HG03571 (cell line): ENCODE measurements at regions not wholly inside any gene's neighbourhood (a gene's known extent, or its start where the extent isn't known, plus 50 kb on each side); places are given as distances from the start of the nearest gene placed in this dataset.
A peak's percentile ranks its signal among the peaks of the same experiment; 100 is the strongest.

Source experiments
- ATAC-seq: cut with Tn5 transposase; IDR thresholded peaks from one replicate; pipeline ENCODE4 v1.9.1; 2021; ENCODE audit not compliant: unreplicated experiment

DNA sequence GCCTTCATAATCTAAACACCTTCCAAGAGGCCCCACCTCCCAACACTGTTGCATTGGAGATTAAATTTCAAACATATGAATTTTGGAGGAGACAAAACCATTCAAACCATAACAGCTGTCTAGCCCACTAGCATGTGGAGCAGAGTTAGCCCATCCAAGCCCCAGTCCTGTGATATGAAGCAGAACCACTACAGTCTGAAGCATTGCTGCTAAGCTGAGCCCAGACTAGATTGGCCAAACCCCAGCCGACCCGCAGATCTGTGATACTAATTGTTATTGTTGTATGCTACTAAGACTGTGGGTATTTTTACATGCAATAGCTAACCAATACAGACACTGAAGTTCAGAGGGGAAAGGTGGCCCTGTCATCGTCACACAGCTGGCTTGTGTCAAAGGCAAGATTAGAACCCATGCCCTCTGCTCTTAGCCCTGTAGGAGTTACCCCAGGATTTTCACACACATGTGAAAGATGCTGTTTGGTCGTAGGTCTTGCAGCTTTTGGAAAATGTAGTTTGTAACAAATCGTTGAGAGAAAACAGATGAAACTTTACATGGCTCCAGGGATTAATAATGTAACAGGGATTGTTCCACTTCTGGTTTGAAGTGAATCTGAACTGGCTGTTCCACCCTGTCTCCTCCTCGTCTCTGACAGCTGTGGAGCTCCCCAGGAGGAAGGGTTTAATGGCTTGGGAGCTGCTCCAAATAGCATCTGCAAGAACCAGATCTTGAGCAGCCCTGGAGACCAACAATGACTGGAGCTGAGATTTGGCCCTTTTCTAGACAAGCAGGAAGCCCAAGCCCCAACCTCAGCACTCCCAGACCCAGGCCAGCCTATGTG is 517.5 kb downstream of the MID1IP1 start:
- ATAC-seq, result no peak

DNA sequence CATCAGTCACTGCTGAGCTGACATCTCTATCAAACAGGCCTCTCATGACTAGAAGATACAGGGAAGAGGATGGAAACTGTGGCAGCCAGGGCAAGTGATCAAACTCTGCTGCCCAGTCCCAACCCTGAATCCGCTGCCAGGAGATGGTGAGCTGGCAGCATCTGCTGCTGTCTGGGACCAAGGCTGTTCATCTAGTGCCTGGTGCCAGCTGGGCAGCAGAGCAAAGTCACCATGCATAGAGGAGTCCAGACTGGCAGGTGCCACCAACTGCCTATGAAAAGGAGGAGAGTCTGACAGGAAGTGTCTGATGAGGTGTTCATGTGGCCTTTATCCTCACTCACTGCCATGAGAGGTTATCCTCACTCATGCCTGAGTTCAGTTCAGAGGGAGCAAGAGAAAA is 518.9 kb downstream of the MID1IP1 start:
- no peak for ATAC-seq

DNA sequence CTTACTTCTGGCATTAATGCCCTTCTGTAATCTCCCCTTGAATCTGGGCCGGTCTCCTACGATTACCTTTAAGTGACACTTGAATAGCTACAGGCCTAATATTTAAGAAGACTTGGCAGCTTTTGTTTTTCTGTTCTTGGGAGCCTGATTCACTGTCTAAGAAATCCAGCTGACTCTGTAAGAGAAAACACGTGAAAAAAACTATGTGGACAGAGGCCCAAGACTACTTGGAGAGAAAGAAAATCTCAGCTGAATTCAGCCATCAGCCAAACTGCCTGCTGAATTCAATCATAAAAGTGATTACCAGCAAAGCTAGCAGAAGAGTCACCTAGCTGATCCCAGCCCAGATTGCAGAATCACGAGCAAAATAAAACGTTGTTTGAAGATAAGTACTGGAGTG is 521.2 kb downstream of the MID1IP1 start:
- no peak for ATAC-seq

DNA sequence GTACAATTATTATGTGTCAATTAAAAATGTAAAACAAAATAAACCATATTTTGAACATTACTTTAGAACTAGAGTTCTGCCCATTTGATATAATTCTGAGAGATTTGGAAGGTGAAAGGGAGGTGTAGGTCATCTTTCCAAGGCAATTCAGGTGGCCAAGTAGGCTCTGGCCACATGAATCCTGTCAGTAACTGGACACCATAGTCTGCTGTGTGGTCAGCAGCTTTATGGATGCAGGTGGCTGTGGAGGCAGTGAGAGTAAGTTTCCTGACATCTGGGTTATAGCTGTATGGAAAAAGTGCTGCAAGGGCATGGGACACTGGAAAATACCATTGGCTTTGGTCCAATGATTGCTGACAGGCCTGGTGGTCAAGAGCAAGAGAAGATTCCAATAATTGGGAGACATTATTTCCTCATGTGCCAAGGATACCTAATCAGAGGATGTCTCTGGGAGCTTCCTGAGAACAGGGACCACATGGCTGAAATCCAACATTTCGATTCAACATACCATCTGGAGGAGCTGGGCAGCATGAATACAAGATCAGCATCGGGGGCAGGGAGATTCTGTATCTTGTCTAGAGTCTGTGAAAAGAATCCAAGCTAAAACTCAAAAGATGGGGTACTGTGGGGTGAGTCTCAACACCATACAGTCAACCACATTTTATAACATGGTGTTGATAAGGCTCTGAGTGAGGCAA is 523.1 kb downstream of the MID1IP1 start:
- ATAC-seq, result no peak

DNA sequence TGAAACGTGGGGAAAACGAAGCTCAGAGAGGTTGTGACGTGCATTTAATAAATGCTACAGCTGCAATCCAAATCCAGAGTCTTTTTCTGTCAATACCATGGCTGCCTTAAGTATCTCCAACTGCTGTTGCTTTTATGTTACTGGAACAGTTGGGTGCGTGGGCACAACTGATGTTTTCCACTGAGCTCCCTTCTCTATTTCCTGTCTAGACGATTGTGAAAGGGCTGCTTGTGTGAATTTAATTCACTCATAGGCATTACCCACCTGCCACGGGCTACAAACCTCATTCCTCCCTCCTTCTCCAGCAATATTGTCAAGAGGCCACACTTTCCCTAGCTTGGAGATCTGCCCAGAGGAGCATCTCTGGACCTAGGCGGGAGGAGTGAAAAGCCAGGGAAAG is 526.0 kb downstream of the MID1IP1 start:
- no peak for ATAC-seq

DNA sequence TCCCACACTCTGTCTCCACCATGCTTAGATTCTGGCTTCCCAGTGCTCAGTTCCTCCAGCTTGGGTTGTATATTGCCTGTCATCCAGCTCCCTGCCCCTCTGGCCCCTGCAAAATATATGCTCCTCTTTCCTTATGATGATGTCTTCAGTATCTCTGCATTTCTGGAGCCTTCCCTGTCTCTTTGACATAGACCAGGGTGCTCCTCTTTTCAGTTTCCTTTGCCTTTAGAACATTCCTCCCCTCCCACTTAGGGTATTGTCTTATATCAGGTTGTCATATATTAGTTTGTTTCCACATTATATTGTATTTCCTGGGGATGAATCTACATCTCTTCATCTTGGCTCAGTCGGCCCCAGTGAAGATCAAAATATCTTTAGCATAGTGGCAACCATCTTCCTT is 526.4 kb downstream of the MID1IP1 start:
- ATAC-seq, result no peak

DNA sequence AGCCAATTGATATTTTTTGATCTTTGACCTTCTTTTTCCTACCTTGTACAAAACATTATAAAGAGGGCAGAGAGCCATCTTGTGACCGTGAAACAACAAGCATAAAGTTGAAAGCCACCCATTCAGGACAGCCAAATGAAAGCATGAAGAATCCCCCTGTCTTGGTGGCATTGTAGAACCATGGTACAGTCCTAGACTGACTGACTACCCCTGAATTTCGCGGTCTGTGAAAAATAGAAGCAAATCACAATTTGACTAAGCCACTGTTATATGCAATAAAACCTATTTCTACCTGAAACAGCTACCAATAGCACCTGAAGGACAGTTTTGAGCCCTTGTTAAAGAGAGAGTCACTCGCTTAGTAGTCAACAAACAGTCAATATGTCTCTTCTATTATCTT is 527.4 kb downstream of the MID1IP1 start:
- ATAC-seq, result no peak

DNA sequence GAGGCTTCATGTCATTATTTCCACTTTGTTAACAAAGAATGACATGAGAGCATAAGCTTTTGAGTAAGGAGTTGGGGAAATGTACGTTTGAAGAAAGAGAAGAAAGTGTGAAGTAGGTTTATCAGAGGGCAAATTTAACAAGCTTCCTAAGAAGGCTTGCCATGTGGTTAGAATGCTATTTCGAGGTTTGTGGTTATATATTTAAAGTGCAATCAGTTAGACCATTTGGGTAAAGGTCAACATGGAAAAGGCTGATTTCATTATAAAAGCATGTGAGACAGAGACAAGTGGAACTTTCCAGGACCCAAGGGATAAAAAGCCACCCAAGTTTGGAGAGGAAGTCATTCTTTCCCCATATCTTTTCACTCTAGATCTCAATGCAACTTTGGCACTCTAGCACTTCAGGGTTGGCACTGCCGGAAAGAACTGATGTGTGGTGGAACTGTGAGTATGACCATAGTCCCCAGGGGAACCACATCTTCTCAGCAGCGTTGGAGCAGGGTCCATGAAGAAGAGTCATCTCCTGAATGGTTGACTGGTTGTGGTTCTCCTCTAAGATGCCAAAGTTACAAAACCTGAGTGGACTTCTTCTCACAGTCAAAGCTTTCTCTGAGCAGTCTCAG is 529.9 kb downstream of the MID1IP1 start:
- ATAC-seq, result peak; percentile 68

DNA sequence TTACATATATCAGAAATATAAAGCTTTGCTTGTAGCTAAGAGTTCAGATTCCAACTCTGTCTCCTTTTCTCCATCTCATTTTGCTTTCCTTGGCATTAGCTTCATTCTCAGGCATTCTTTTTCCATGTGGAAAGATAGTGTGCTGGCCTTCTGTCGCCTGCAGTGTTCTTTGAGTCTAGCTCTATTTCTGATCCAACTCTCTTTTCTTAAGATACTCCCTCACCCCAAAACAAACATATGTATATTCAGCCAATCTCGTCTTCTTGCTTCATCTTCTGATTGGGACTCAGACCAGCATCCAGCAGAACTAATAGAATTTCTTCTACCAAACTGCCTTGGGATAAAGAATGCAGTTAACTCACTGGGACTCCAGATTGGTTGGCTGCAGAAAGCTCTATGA is 532.2 kb downstream of the MID1IP1 start:
- no peak for ATAC-seq

DNA sequence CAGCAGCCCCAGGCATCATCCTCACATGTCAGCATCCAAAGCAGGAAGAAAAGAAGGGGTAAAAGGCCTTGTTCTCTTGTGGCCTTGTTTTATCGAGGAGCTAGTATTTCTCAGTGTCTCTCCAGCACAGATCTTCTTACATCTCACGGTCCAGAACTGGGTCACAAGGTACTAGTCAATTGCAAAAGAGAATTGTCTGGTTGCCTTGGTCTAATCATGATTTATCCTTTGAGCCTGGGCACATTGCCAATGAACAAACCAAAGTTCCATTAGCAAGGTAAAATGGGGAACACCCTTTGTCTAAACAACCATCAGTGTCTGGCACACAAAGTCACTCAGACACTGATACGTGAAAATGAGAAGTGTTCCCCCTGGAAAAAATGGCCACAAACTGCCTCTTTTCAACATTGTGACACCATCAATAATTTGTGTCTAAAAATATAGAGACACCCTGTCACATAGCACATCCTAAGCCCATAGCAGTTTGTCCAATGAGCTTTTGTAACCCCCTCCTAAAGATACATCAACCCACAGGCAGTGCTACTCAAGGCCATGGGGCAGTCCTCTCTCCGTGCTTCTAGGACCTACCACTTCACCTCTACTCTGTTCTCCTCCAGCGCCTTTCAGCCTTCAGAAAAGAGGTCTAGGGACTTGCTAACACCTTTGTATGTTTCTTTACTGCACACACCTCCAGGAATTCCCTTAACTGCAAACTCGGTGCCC is 534.4 kb downstream of the MID1IP1 start:
- ATAC-seq, result no peak

DNA sequence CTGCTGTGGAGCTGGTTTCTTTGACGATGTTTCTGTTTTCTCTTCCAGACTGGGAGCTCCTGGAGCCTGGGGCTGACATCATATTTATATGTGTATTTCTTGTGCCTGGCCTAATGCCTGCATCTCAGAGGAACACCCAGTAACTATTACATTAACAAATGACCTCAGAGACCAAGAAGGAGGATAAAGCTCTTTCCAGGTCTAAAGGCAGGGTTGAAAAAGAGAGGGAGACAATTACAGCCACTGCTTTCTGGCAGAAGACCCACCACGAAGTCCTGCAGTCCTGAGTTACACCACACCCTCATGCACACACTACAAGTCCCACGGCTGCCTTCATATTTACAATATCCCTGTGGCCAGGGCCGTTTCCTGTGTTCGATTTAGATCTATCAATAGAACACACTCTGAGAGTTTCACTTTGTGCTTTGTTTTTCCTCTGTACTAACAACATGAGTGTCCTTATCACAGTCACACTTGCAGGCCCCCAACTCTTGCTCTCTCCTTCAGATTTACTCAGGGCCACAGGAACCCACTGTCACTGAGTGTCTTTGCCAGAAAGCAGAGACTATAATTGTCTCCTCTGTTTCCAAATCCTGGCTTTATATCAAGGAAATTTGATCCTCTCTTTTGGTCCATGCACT is 535.5 kb downstream of the MID1IP1 start:
- ATAC-seq, result peak; percentile 72

DNA sequence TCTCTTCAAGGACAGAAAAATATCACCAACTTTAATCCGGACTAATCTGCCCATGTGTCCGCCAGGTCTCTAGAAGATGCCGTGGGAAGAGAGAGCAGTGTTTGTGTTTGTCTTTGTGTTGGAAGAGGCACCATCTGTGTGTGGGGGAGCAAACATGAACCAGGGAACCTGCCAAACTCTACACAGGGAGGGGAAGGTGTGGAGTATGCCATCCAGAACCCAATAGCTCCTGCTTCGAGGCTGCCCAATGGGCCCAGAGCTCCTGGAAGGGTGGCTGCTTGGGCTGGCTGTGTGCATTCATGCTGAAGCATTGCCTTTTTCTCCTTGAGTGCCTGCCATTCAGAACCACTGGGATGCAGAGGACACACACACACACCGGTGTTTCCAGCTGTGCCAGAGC is 536.2 kb downstream of the MID1IP1 start:
- ATAC-seq, result no peak

DNA sequence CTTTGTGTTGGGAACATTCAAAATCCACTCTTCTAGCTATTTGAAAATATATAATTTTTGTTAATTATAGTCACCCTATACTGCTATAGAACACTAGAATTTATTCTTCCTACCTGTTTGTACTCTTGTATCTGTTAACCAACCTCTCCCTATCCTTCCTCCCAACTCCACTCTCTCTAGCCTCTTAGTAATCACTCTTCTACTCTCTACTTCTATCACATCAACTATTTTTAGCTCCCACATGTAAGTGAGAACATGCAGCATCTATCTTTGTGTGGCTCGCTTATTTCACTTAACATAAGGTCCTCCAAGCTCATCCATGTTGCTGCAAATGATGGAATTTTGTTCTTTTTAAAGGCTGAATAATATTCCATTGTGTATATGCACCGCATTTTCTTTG is 537.3 kb downstream of the MID1IP1 start:
- ATAC-seq, result no peak

DNA sequence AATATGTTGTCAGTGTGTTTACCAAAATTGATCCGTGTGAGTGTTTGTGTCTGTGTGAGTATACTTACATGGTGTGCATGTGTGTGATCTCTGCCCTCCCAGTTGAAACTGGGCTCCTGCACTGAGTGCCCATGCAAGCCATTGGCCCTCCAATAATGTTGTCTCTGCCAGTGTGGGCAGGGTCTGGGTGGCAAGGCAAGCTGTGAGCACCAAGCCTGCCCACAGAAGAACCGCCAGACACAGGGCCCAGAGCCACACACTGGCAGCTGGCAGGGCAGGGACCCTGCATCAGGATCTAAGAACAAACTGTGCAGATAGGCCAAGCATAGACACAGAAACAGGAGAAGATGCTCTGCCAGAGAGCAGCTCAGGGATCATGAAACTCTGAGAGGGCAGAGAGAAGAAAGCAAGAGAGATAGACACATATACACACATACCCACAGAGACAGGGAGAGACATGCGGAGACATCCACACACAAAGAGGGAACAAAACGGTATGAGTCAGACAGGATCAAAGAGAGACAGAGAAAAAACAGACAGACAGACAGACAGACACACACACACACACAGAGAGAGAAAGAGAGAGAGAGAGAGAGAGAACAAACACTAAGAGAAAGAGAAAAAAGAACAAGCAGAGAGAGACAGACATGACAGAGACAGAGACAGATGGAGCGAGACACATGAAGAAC is 555.0 kb downstream of the MID1IP1 start:
- no peak for ATAC-seq

DNA sequence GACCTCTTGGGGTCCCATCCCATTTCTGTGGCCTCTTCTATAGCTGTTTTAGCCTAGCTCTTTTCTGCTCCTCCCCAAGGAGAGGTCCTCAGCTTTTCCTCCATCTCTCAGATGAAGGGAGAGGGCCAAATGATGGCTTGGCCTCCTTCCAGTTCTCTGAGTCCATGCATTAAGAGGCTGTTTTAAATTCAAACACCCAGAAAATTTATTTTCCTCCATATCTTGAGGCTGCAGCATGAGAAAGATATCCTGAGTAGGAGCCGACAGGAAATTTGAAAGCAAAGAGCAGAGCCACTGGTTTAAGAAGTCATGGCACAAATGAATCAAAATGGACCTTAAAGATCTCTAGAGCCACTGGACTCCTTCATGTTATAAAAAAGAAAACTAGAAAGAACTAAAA is 558.8 kb downstream of the MID1IP1 start:
- no peak for ATAC-seq

DNA sequence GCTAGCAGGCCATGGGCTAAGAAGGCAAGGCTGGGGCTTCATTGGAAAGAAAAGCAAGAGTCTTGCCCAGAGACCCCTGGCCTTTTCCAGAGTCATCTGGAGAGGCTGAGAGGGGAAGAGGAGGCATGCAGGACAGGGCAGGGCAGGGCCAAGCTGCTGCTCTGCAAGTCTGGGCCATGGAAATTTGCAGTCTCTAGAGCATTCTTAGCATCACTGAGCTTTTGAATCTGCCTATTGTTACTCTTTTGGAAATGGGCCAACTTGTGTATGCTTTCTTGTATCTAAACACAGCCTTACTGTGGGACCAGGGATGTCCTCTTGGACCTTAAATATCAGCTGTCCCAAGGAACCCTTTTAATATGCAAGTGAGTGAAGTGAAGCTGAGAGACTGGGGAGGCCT is 560.5 kb downstream of the MID1IP1 start:
- no peak for ATAC-seq

DNA sequence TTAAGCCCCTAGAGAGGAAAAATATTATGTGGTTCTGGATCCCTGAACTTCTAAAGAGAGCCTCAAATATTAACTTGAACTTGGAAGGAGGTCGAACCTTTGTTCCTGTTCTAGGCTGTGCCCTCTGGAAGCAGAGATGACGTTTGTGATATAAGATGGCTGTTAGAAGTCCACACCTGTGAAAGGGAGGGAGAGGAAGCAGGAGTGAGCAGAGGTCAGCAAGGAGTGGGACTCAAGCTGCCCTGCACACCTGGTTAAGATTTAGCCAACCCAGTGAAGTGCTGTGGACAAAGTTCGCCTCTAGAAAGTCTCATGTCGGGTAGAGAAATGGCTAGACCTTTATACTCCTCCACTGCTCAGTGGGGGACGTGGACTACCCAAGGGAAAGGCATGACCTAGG is 566.2 kb downstream of the MID1IP1 start:
- ATAC-seq, result no peak

DNA sequence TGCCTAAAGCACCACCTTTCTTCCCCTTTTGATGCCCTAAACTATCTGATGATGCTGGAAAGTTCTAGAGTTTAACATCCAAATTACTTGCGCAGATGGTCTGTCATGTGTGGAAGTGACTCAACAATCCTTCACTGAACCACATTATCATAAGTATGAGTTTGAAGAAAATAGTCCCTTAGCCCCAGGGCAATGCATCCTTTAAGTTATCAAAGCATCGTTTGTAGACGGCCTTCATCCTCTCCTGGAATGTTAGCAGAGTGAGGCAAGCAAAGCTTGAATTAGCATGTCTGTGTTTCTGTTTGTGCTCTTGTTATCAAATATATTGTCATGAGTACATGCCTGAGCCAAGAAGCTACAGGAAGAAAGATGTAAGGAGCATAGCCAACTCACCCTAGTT is 570.9 kb downstream of the MID1IP1 start:
- no peak for ATAC-seq

DNA sequence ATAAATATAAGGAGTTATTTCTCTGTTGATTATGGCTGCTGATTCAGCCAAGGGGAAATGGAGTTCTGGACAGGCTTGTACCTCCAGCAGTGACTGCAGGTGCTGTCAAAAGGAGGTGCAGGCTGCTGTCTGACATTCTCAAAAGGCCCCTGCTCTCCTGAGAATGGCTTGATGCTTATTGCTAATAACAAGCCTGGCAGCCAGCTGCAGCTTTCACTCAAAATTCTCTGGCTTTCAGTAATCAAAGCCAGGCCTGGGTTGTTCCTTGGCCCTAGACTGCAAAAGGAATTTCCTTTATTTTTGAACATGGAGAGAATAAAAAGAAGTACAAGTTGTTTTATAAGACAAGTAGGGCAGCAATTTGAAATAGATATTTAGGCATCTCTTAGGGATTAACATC is 575.9 kb downstream of the MID1IP1 start:
- ATAC-seq, result no peak

DNA sequence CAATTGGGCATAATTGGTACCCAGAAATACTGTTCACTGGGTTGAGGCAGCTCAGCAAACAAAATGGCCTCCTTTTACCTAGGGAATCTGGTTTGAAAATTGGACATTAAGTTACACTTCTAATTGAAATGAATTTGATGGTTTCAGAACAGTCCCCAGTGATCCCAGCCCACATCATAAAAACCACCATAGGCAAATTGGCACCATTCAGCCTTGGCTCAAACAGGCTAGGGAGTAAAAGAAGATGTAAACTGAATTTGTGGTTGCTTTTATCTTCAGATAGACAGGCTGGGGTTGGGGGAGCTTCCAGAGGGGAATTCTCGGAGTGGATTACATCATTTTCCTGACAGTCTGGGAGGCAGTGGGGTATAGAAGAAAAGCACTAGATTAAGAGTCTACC is 576.5 kb downstream of the MID1IP1 start:
- no peak for ATAC-seq
